Endodermal cell (in vitro differentiated cells): ENCODE measurements at regions not wholly inside any gene's neighbourhood (a gene's known extent, or its start where the extent isn't known, plus 50 kb on each side); places are given as distances from the start of the nearest gene placed in this dataset.

ENCODE experiments used
- DNase-seq: peaks from one replicate; pipeline ENCODE4 v3.0.0-alpha.2; 2017
- H3K27ac ChIP-seq: 2 replicates; pipeline ENCODE4 v1.5.1; 2013; ENCODE audit warnings: mild to moderate bottlenecking, low read depth, low read length, moderate library complexity
- H3K27me3 ChIP-seq: 2 replicates; pipeline ENCODE4 v1.6.1; 2013; ENCODE audit warnings: mild to moderate bottlenecking, low read length, moderate library complexity; ENCODE audit not compliant: insufficient read depth, control insufficient read depth, poor library complexity, severe bottlenecking
- H3K36me3 ChIP-seq: 2 replicates; pipeline ENCODE4 v1.7.0; 2013; ENCODE audit warnings: mild to moderate bottlenecking, low read length, moderate library complexity; ENCODE audit not compliant: control insufficient read depth, insufficient read depth
- H3K4me1 ChIP-seq: one replicate; pipeline ENCODE4 v1.7.0; 2013; ENCODE audit warnings: low read length; ENCODE audit not compliant: control insufficient read depth, insufficient read depth
- H3K4me3 ChIP-seq: 2 replicates; pipeline ENCODE4 v1.5.1; 2013; ENCODE audit warnings: mild to moderate bottlenecking, low read length, moderate library complexity
- H3K9ac ChIP-seq: 2 replicates; pipeline ENCODE4 v1.6.1; 2013; ENCODE audit warnings: mild to moderate bottlenecking, low read length, moderate library complexity; ENCODE audit not compliant: poor library complexity, severe bottlenecking; ENCODE audit errors: extremely low read depth
- H3K9me3 ChIP-seq: 2 replicates; pipeline ENCODE4 v1.6.1; 2013; ENCODE audit warnings: mild to moderate bottlenecking, low read length, moderate library complexity; ENCODE audit not compliant: control insufficient read depth
- H3K27ac Mint-ChIP-seq: 2 replicates; pipeline ENCODE4 v1.8.0; 2020; ENCODE audit warnings: mixed read lengths
- H3K27me3 Mint-ChIP-seq: 2 replicates; pipeline ENCODE4 v1.8.0; 2021; ENCODE audit warnings: mild to moderate bottlenecking, mixed read lengths; ENCODE audit not compliant: insufficient read depth
- H3K36me3 Mint-ChIP-seq: 2 replicates; pipeline ENCODE4 v1.8.0; 2020; ENCODE audit warnings: low read depth, mixed read lengths
- H3K4me1 Mint-ChIP-seq: 2 replicates; pipeline ENCODE4 v1.8.0; 2020; ENCODE audit warnings: mixed read lengths
- H3K4me3 Mint-ChIP-seq: 2 replicates; pipeline ENCODE4 v1.8.0; 2020; ENCODE audit warnings: mild to moderate bottlenecking, moderate library complexity, mixed read lengths
- H3K9me3 Mint-ChIP-seq: 2 replicates; pipeline ENCODE4 v1.8.0; 2020; ENCODE audit warnings: mild to moderate bottlenecking, mixed read lengths
- CTCF ChIP-seq: fragments of 200-600 bp; sonication (generic); conservative IDR thresholded peaks from 2 replicates; pipeline ENCODE4 v1.5.0; 2021; ENCODE audit warnings: antibody characterized with exemption, mild to moderate bottlenecking
- WGBS, 2 experiments: methylation state at CpG; one replicate each; pipeline versions ENCODE4 v1.1.5 to v1.1.7; 2013; ENCODE audit warnings: missing lambda C conversion rate in 2 of 2, mixed read lengths in 1 of 2; ENCODE audit not compliant: insufficient coverage in 1 of 2, insufficient read length in 1 of 2; 5-methylcytosine and 5-hydroxymethylcytosine counted together

GRCh38 chr2:217573571-217573970 is 429.2 kb downstream of the TNS1 start:
- Histone ChIP-seq H3K4me1 (no peaks in the 10 kb centered on the region), H3K27me3 (no peaks in the 10 kb centered on the region), H3K27ac (no peak overlapping the region), H3K36me3 (no peaks in the 10 kb centered on the region), H3K9me3 (no peaks in the 10 kb centered on the region), H3K9ac (no peak overlapping the region), H3K4me3 (no peak overlapping the region)
- H3K4me3 Mint-ChIP-seq: no peak overlapping the region
- peaks cover 4% of the 10 kb centered on the region for H3K27me3 Mint-ChIP-seq
- TF ChIP-seq CTCF: no peak
- no peak for DNase-seq
- 88% methylated on average over 3 of the region's 3 CpGs; no CpG with 5 or more reads in 1 of the 2 experiments for WGBS, 2 experiments
- H3K27ac Mint-ChIP-seq: no peak overlapping the region
- no peaks in the 10 kb centered on the region for H3K9me3 Mint-ChIP-seq
- no peaks in the 10 kb centered on the region for H3K36me3 Mint-ChIP-seq
- H3K4me1 Mint-ChIP-seq: no peaks in the 10 kb centered on the region

- no peaks in the 10 kb centered on the region for H3K36me3 Mint-ChIP-seq
- H3K9me3 ChIP-seq: no peaks in the 10 kb centered on the region
- H3K4me1 Mint-ChIP-seq: no peaks in the 10 kb centered on the region
- no peaks in the 10 kb centered on the region for H3K36me3 ChIP-seq
- peaks cover 5% of the 10 kb centered on the region for H3K27me3 Mint-ChIP-seq
- H3K9ac ChIP-seq: no peak overlapping the region
- H3K27ac ChIP-seq: no peak overlapping the region
- no peaks in the 10 kb centered on the region for H3K27me3 ChIP-seq
- no peaks in the 10 kb centered on the region for H3K9me3 Mint-ChIP-seq
- H3K4me1 ChIP-seq: no peaks in the 10 kb centered on the region
- H3K4me3 ChIP-seq: no peak overlapping the region
- H3K27ac Mint-ChIP-seq: no peak overlapping the region
- no peak for DNase-seq
- WGBS, 2 experiments: 92 to 98% methylated on average over 2 of the region's 2 CpGs
- H3K4me3 Mint-ChIP-seq: no peak overlapping the region
- TF ChIP-seq CTCF: no peak
These were observed 432.4 kb downstream of the TNS1 start for GRCh38 chr2:217570394-217570793.

GRCh38 chr2:217568289-217568971 is 434.4 kb downstream of the TNS1 start:
- Mint-ChIP-seq H3K4me3 (no peak overlapping the region), H3K4me1 (no peaks in the 10 kb centered on the region), H3K36me3 (no peaks in the 10 kb centered on the region), H3K27me3 (peaks cover 9% of the 10 kb centered on the region), H3K27ac (no peak overlapping the region), H3K9me3 (no peaks in the 10 kb centered on the region)
- H3K27ac ChIP-seq: no peak overlapping the region
- no peaks in the 10 kb centered on the region for H3K4me1 ChIP-seq
- DNase-seq: no peak
- no peak overlapping the region for H3K4me3 ChIP-seq
- no peaks in the 10 kb centered on the region for H3K27me3 ChIP-seq
- WGBS, 2 experiments: 63 to 74% methylated on average over 3 of the region's 3 CpGs
- H3K9me3 ChIP-seq: no peaks in the 10 kb centered on the region
- H3K9ac ChIP-seq: no peak overlapping the region
- no peaks in the 10 kb centered on the region for H3K36me3 ChIP-seq
- no peak for TF ChIP-seq CTCF
